Left colon (tissue), 2 donors: ENCODE measurements at regions not wholly inside any gene's neighbourhood (a gene's known extent, or its start where the extent isn't known, plus 50 kb on each side); places are given as distances from the start of the nearest gene placed in this dataset.
"Not testable (repeated sequence)": the region's sequence is repeated elsewhere in the genome, so short reads cannot be mapped to it uniquely, and the experiment has no call there.

Experiments used
- ATAC-seq: fragments of 200-7000 bp; cut with Tn5 transposase; one replicate; pipeline ENCODE4 v1.9.1; 2020; ENCODE audit warnings: mild to moderate bottlenecking, moderate library complexity
- DNase-seq, 2 donors: peaks; one replicate each; pipeline ENCODE4 v3.0.0-alpha.2; 2020
- intact Hi-C, 2 donors: fragments of 100-400 bp; cut with DNase I in 1 of 2; cut with micrococcal nuclease in 1 of 2; formaldehyde crosslinking; loops; one replicate each; pipeline versions ENCODE4 v1.11.2 to v1.14.0; 2022; cut with DNase I, micrococcal nuclease
- donor health status: DM: no; HTN: no; CAD: no.
- donor health status: DM: yes; HTN: yes; CAD: no.

GRCh38 chr4:3589379-3589778 lies 57.2 kb upstream of the LRPAP1 start:
- DNase-seq, ATAC-seq, intact Hi-C loops: not testable (repeated sequence)

GRCh38 chr4:3588517-3589194 lies 56.4 kb upstream of the LRPAP1 start:
- ATAC-seq, DNase-seq, intact Hi-C loops: not testable (repeated sequence)

DNA sequence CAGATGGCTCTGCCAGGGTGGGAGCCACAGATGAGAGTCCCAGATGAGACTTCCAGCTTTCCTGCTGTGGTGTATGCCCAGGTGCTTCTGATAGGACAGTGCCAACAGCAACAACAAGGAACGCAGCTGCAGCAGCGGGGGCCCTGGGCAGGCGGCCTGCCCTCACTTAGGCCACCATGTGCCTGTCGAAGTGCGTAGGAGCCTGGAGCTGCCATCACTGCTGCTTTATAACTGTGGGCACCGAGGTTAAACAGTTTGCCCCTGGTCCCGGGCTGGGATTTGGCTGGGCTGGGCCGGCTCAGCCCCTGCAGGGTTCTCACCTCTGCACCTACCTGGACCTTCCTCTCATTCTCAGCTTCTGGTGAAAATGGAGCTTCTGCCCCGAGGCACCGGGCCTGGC lies 54.4 kb upstream of the LRPAP1 start:
- ATAC-seq, DNase-seq, intact Hi-C loops: not testable (repeated sequence)

GRCh38 chr4:3585567-3585966 lies 53.3 kb upstream of the LRPAP1 start:
- peak in 1 of 2 donors; percentile 22 for DNase-seq
- intact Hi-C loops = not testable (repeated sequence)
- ATAC-seq = peak; percentile 27

- intact Hi-C loops = no loop called here
- DNase-seq (no peak), ATAC-seq (no peak)
Measured at GRCh38 chr4:3582091-3582475, 49.9 kb upstream of the LRPAP1 start.
